ENCODE measurements at regions not wholly inside any gene's neighbourhood (a gene's known extent, or its start where the extent isn't known, plus 50 kb on each side); places are given as distances from the start of the nearest gene placed in this dataset.

GRCh38 chr5:2860101-2860500 lies 108.6 kb upstream of the IRX2 start:
- peaks cover 3% of the 10 kb centered on the region for H3K4me1 Mint-ChIP-seq (ENCODE audit: low read depth)
- H3K36me3 Mint-ChIP-seq (ENCODE audit: insufficient read depth) = no peaks in the 10 kb centered on the region
- H3K27me3 Mint-ChIP-seq = peaks cover 30% of the 10 kb centered on the region
- H3K4me3 Mint-ChIP-seq (ENCODE audit: low read depth) = no peak overlapping the region
- TF ChIP-seq, protein P1, sequence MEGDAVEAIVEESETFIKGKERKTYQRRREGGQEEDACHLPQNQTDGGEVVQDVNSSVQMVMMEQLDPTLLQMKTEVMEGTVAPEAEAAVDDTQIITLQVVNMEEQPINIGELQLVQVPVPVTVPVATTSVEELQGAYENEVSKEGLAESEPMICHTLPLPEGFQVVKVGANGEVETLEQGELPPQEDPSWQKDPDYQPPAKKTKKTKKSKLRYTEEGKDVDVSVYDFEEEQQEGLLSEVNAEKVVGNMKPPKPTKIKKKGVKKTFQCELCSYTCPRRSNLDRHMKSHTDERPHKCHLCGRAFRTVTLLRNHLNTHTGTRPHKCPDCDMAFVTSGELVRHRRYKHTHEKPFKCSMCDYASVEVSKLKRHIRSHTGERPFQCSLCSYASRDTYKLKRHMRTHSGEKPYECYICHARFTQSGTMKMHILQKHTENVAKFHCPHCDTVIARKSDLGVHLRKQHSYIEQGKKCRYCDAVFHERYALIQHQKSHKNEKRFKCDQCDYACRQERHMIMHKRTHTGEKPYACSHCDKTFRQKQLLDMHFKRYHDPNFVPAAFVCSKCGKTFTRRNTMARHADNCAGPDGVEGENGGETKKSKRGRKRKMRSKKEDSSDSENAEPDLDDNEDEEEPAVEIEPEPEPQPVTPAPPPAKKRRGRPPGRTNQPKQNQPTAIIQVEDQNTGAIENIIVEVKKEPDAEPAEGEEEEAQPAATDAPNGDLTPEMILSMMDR (IDR thresholded peaks at IDR 0.05; ENCODE audit: unreplicated experiment) = no peak
- no peak overlapping the region for H3K27ac Mint-ChIP-seq
- H3K9me3 Mint-ChIP-seq (ENCODE audit: low read depth) = no peaks in the 10 kb centered on the region
- no peak for DNase-seq (ENCODE audit: low spot score, unreplicated experiment)

DNA sequence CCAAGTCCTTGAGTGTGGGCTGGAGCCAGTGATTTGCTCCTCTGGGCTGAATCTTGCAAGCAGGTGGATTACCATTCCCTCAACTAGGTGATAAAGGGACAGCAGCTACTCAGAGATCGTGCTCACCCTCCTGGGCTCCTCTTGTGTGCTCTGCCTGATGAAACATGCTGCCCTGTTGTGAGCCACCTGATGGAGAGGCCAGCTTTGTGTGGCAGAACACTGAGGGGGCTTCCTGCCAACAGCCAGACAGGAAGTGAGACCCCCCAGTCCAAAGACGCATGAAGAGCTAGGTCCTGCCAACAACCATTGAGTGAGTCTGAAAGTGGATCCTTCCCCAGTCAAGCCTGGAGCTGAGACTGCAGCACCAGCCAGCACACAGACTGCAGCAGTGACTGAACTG lies 106.4 kb upstream of the IRX2 start:
- Mint-ChIP-seq H3K4me3 (ENCODE audit: low read depth) (no peak overlapping the region), H3K9me3 (ENCODE audit: low read depth) (no peaks in the 10 kb centered on the region), H3K27ac (no peak overlapping the region), H3K27me3 (peaks cover 36% of the 10 kb centered on the region), H3K4me1 (ENCODE audit: low read depth) (peaks cover 3% of the 10 kb centered on the region), H3K36me3 (ENCODE audit: insufficient read depth) (no peaks in the 10 kb centered on the region)
- TF ChIP-seq, protein P1 (IDR thresholded peaks at IDR 0.05; ENCODE audit: unreplicated experiment) = no peak
- no peak for DNase-seq (ENCODE audit: low spot score, unreplicated experiment)

GRCh38 chr5:2856206-2856605 lies 104.7 kb upstream of the IRX2 start:
- no peaks in the 10 kb centered on the region for H3K36me3 Mint-ChIP-seq (ENCODE audit: insufficient read depth)
- TF ChIP-seq, protein P1 (IDR thresholded peaks at IDR 0.05; ENCODE audit: unreplicated experiment) = no peak
- no peak for DNase-seq (ENCODE audit: low spot score, unreplicated experiment)
- H3K27me3 Mint-ChIP-seq = peaks cover 46% of the 10 kb centered on the region
- H3K4me1 Mint-ChIP-seq (ENCODE audit: low read depth) = peaks cover 7% of the 10 kb centered on the region
- H3K9me3 Mint-ChIP-seq (ENCODE audit: low read depth) = no peaks in the 10 kb centered on the region
- no peak overlapping the region for H3K27ac Mint-ChIP-seq
- H3K4me3 Mint-ChIP-seq (ENCODE audit: low read depth) = no peak overlapping the region

DNA sequence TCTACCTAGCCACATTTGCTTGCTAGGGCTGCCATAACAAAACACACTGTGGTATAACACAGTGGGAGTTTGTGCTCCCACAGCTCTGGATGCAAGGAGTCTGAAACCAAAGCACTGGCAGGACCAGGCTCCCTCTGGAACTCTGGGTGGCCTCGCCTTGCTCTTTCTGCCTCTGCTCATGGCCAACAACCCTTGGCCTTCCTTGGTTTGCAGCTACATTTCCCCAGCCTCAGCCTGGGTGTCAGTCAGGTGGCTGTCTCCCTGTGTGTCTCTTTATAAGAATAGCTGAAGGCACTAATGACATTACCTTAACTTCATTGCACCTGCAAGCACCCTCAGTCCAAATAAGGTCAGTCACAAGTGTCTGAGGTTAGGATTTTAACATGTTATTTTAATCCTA lies 101.0 kb upstream of the IRX2 start:
- H3K9me3 Mint-ChIP-seq (ENCODE audit: low read depth) = no peaks in the 10 kb centered on the region
- TF ChIP-seq, protein P1 (IDR thresholded peaks at IDR 0.05; ENCODE audit: unreplicated experiment) = no peak
- H3K4me1 Mint-ChIP-seq (ENCODE audit: low read depth) = peaks cover 12% of the 10 kb centered on the region
- H3K27ac Mint-ChIP-seq = no peak overlapping the region
- no peak for DNase-seq (ENCODE audit: low spot score, unreplicated experiment)
- peaks cover 55% of the 10 kb centered on the region for H3K27me3 Mint-ChIP-seq
- H3K36me3 Mint-ChIP-seq (ENCODE audit: insufficient read depth) = no peaks in the 10 kb centered on the region
- H3K4me3 Mint-ChIP-seq (ENCODE audit: low read depth) = no peak overlapping the region

- H3K9me3 Mint-ChIP-seq (ENCODE audit: low read depth) = no peaks in the 10 kb centered on the region
- DNase-seq (ENCODE audit: low spot score, unreplicated experiment) = no peak
- no peaks in the 10 kb centered on the region for H3K36me3 Mint-ChIP-seq (ENCODE audit: insufficient read depth)
- peaks cover 12% of the 10 kb centered on the region for H3K4me1 Mint-ChIP-seq (ENCODE audit: low read depth)
- no peak overlapping the region for H3K27ac Mint-ChIP-seq
- no peak overlapping the region for H3K4me3 Mint-ChIP-seq (ENCODE audit: low read depth)
- H3K27me3 Mint-ChIP-seq = peaks cover 52% of the 10 kb centered on the region
- TF ChIP-seq, protein P1 (IDR thresholded peaks at IDR 0.05; ENCODE audit: unreplicated experiment) = no peak
Observed at GRCh38 chr5:2851895-2852294, 100.4 kb upstream of the IRX2 start.
